GM21723 (cell line): ENCODE measurements at regions not wholly inside any gene's neighbourhood (a gene's known extent, or its start where the extent isn't known, plus 50 kb on each side); places are given as distances from the start of the nearest gene placed in this dataset.
"Not testable (repeated sequence)": the region's sequence is repeated elsewhere in the genome, so short reads cannot be mapped to it uniquely, and the experiment has no call there.

ENCODE experiments used
- ATAC-seq: cut with Tn5 transposase; IDR thresholded peaks from one replicate; pipeline ENCODE4 v1.9.1; 2021; ENCODE audit warnings: mild to moderate bottlenecking, moderate library complexity; ENCODE audit not compliant: unreplicated experiment

GRCh38 chr11:134980819-134981710, 569.0 kb upstream of the B3GAT1 start:
- ATAC-seq, result no peak

GRCh38 chr11:134979089-134979457, 567.0 kb upstream of the B3GAT1 start:
- ATAC-seq, result not testable (repeated sequence)

- ATAC-seq, result no peak
Measured at GRCh38 chr11:134978388-134979088, 566.5 kb upstream of the B3GAT1 start.

GRCh38 chr11:134976551-134976950, 564.5 kb upstream of the B3GAT1 start:
- ATAC-seq, result no peak

GRCh38 chr11:134975866-134976376, 563.9 kb upstream of the B3GAT1 start:
- ATAC-seq, result no peak

GRCh38 chr11:134973801-134974200, 561.8 kb upstream of the B3GAT1 start:
- ATAC-seq, result no peak

- ATAC-seq, result no peak
Measured at GRCh38 chr11:134971381-134971780, 559.3 kb upstream of the B3GAT1 start.

- ATAC-seq, result no peak
Measured at GRCh38 chr11:134967746-134968145, 555.7 kb upstream of the B3GAT1 start.

GRCh38 chr11:134961386-134961785, 549.3 kb upstream of the B3GAT1 start:
- ATAC-seq, result not testable (repeated sequence)

GRCh38 chr11:134958870-134959269, 546.8 kb upstream of the B3GAT1 start:
- ATAC-seq, result no peak

GRCh38 chr11:134958336-134958640, 546.2 kb upstream of the B3GAT1 start:
- no peak for ATAC-seq

- no peak for ATAC-seq
Measured at GRCh38 chr11:134957540-134958335, 545.7 kb upstream of the B3GAT1 start.

GRCh38 chr11:134956450-134957210, 544.6 kb upstream of the B3GAT1 start:
- no peak for ATAC-seq

GRCh38 chr11:134955970-134956369, 543.9 kb upstream of the B3GAT1 start:
- not testable (repeated sequence) for ATAC-seq

GRCh38 chr11:134955281-134955680, 543.2 kb upstream of the B3GAT1 start:
- ATAC-seq, result no peak

- not testable (repeated sequence) for ATAC-seq
Measured at GRCh38 chr11:134954456-134954855, 542.4 kb upstream of the B3GAT1 start.

GRCh38 chr11:134953417-134953970, 541.5 kb upstream of the B3GAT1 start:
- ATAC-seq, result not testable (repeated sequence)

- ATAC-seq, result no peak
Measured at GRCh38 chr11:134951305-134951700, 539.3 kb upstream of the B3GAT1 start.

GRCh38 chr11:134950692-134951304, 538.8 kb upstream of the B3GAT1 start:
- no peak for ATAC-seq
